ENCODE measurements at regions not wholly inside any gene's neighbourhood (a gene's known extent, or its start where the extent isn't known, plus 50 kb on each side); places are given as distances from the start of the nearest gene placed in this dataset.
"Not testable (repeated sequence)": the region's sequence is repeated elsewhere in the genome, so short reads cannot be mapped to it uniquely, and the experiment has no call there.

DNA sequence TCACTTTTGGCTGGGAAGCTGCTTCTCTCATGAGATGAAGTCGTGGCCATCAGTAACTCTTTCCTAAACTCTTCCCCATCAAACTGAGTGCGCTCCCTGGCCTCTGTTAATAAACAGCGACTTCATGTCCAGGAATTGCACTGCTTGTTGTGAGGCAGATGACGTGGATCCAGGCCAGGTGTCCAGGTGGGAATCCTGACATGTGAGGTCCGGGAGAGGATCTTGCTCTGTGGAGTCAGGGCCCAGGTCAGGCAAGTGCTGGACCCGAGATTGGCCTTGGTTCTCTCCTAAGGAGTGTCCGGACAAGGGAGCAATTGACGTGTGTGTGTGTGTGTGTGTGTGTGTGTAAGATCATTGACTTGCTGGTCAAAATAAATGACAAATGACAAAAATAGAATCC, 362.7 kb downstream of the GLRX3 start:
- peak; percentile 57 for DNase-seq (ENCODE audit: low spot score)

DNA sequence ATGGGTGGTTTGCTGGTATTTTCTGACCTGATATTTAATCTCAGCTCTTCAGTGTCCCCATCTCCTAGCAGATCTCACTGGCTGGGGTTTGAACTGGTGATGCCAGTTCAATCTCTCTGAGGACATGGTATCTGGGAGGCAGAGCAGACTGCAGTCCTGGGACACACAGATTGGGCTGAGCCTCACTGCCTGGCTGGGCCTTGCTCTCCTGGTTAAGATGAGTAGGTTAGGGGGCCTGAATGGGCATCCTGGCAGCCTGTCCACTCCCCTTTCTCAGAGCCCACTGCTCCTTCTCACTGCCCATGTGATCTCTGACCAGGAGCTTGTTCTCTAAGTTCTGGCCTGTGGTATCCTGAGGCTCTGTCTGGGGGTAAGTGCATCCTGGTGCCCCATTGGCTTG, 363.4 kb downstream of the GLRX3 start:
- DNase-seq (ENCODE audit: low spot score): no peak

DNA sequence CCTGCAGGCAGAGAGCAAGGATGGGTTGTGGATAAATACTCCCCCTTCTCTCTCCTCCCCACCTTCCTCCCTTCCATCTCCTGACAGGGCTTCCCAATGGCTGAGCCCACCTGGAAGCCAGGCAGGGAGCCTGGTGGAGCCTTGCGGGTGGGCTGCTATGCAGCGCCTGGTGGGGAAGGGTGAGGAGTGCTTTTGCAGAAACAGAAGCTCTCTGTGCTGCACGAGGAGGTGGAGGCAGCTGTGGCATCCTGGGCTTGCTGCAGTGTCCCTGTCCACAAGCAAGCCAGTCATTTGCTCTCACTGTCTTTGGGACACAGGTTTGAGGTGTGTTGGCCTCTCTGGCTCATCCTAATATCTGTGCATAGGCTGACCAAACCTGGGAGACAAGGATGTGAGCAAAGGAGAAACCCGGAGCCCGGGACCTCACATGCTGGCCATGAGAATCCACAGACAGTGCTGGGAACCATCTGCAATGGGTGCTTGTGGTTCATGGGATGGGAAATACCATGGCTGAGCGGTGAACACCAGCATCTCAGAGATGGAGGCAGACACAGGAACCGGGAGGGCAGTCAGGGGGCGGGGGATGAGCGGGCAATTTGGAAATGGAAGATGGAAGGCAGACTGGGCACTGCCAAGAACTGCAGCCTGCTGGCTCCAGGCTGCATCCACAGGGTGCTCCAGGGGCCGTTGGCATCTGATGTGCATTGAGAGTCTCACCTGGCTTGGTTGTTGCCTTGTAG, 364.2 kb downstream of the GLRX3 start:
- peak; percentile 62 for DNase-seq (ENCODE audit: low spot score)

DNA sequence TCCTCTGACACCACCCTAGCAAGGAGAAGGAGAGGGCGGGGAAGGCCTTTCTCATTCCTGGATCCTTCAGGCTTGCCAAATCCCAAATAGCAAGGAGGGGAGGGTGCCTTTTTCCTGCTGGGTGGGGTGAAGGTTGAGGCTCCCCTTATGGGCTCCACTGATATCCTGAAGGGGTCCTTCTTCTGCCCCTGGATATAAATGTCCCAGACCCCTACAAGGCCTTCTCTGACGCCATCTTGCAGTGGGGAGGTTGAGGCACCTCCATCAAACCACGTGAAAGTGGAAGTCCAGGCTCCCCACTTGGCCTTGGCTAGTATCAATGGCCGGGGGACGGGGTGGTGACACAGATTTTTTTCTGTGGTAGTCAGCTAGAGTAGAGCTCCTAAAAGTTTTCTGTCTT, 371.3 kb downstream of the GLRX3 start:
- DNase-seq (ENCODE audit: low spot score): peak; percentile 53

DNA sequence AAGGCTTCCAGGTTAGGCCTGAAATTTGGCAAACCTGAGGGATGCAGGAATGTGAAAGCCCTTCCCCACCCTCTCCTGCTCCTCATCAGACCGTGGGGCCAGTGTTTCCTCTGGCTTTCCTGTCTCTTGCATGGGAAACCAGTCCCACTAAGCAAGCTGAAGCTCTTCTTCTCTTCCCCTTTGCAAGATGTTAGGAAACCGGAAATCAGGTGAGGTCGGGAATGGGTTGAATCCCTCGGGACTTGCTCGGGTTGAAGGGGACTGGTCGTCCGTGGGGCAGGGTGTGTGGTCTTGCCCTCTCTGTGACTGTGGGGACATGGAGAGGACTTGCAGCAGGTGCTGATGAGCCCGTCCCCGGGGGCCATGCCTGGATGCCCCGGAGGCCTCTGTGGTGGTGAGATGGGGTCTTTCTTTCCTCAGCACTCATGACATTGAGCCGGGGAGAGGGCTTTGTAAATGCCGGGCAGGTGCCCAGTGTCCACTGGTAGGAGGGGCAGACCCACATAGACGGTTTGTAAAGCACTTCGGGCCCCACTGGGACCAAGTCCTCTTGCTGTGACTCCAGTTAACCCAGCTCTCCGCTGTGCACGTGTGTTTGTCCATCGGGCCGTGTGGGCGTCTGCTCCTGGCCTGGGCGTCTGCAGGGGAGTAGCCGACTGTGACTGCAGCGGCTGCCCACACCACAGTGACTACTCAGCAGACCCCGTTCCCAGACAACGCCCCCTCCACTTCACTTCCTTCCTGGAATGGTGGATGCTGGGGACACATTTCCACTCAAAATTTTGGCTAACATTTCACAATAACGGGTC, 373.9 kb downstream of the GLRX3 start:
- DNase-seq (ENCODE audit: low spot score): no peak

DNA sequence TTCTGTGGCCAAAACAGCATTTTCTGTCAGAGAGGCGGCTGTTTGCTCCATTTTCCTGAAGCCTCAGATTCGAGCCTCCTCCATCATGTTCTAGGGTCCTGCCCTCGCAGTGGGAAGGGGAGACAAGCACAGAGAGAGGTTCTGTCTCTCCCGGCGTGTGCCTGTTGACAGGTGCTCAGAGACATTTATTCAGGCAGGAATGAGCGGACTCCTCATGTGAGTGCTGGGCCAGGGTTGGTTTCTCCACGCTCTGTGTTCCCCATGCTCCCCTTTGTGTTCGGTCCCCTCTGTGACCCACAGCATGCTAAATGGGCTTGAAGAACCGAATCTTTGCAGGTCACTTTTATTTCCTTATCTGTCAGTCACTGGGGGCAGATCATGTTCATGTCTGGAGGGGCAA, 374.6 kb downstream of the GLRX3 start:
- no peak for DNase-seq (ENCODE audit: low spot score)

DNA sequence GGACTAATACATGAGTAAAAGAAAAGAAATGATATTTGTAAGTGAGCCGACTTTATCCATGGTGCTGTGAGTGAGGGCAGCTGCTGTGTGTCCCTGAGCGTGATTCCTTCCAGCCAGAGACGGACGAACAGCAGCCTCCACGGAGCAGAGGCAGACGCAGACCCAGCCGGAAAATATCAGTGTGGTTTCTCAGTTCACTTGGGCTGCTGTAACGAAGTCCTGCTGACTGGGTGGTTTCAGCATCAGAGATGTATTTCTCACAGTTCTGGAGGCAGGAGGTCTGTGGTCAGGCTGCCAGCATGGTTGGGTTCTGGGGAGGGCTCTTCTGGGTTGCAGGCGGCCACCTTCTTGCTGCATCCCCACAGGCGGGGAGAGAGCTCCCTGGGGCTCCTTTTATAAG, 375.6 kb downstream of the GLRX3 start:
- DNase-seq (ENCODE audit: low spot score): no peak

DNA sequence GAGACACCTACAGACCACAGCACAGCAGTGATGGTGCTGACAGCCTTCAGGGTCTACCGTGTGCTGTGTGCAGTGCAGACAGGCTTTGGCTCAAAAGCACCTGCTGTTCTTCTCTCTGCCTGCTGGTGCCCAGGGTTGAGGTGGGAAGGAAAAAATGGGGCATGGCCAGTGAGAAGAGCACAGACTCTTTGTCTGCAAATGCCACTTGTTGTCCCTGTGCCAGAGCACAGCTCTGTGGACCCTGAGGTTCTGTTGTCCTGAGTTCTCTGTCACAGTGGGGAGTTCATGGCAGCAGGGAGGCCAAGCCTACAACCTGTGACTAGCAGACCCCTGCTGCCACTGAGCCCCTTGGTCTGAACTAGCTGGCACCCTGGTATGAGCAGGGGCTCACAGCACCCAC, 376.7 kb downstream of the GLRX3 start:
- no peak for DNase-seq (ENCODE audit: low spot score)

DNA sequence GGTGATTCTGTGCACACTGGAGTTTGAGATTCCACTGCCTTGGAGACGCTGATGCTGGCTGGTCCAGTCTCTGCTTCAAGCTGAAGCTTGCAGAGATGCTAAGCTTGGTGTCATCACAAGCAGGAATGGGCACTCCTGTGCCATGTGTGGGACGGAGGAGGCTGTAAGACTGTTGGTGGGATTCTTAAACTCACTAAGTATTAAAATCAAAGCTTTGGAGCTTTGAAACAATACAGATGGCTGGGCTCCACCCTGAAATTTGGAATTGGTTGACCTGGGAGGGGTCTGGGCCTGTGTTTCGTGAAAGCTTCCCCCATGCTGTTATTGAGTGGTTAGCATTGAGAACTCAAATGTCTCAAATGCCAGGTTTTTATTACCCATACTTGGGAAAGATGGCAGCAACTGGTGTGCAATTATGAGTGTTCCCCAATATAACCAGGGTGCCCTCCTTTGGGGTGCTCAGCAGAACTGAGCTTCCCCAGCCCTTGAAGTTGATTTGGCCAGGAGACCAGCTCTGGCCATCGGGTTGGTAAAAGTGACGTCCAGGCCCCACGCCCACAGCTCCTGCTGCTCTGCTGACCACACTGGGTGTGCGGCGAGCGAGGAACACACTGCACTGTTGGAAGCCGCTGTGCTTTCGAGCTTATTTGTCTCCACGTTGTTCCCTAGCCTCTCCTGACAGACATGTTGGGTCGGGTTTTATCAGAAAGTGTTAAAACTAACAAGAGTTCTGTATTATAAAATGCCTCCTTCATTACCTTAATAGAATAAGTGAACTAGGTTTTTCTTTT, 377.7 kb downstream of the GLRX3 start:
- no peak for DNase-seq (ENCODE audit: low spot score)

DNA sequence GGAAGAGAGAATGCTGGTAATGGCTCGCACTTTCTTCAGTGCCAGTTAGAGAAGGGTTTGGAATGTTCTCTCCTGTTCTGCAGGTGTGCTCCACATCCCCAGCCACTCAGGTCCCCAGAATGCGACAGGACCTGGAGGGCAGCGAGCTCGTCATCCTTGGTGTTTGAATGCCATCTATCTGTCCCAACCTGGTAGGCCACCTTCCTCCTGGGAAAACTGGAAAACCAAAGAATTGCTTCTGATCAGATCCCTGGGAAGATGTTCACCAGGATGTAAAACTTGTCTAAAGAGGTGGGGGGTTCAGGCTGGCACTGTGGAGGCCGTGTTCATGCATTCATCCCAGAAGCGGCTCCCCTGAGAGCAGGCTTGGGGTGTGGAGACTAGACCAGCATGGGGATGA, 379.5 kb downstream of the GLRX3 start:
- no peak for DNase-seq (ENCODE audit: low spot score)

DNA sequence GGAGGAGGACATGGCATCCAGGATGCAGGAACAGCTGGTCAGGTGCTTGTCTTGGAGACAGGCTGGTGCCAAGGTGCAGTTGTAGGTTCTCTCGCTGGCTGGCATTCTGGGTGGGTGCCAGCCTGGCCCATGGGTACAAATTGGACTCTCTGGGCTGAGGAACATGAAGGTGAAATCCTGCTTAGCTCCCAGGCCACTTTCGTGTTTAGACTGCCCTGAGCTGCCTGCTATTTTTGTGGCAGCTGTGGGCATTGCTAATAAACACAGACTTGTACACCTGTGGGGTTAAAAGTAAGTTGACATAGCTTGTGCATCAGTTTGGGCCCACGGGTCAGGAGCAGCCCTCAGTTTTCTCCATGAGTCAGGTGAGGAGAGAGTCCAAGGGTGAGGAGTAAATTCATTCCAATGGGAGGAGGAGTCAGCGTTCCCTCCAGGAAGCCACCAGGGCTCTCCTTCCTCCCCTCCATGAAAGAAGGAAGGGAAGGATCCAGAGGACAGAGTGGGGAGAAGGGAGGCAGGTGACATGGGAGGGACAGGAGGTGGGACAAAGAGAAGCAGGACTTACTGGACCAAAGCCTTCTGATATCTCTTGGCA, 380.0 kb downstream of the GLRX3 start:
- no peak for DNase-seq (ENCODE audit: low spot score)

DNA sequence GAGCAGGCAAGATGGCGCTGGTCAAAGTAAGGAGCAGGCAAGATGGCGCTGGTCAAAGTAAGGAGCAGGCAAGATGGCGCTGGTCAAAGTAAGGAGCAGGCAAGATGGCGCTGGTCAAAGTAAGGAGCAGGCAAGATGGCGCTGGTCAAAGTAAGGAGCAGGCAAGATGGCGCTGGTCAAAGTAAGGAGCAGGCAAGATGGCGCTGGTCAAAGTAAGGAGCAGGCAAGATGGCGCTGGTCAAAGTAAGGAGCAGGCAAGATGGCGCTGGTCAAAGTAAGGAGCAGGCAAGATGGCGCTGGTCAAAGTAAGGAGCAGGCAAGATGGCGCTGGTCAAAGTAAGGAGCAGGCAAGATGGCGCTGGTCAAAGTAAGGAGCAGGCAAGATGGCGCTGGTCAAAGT, 382.7 kb downstream of the GLRX3 start:
- not testable (repeated sequence) for DNase-seq (ENCODE audit: low spot score)

DNA sequence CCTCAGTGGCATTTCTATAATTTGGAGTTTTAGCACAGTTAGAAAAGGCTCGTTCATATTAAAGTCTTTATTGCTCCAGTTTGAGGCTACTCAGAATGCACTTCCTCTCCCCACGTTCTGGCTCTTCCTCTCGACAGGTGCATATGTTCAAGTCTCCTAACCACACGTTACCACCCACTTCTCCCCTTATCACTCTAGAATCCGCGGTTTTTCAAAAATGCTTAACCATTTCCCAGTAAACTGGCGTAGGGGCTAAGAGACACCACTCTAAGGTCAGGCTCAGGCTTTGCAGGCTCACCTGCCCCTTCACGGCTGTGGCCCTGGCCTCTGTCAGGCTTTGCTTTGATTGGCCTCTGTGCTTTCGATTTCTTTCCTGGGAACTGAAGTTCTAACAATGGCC, 383.6 kb downstream of the GLRX3 start:
- DNase-seq (ENCODE audit: low spot score): no peak

DNA sequence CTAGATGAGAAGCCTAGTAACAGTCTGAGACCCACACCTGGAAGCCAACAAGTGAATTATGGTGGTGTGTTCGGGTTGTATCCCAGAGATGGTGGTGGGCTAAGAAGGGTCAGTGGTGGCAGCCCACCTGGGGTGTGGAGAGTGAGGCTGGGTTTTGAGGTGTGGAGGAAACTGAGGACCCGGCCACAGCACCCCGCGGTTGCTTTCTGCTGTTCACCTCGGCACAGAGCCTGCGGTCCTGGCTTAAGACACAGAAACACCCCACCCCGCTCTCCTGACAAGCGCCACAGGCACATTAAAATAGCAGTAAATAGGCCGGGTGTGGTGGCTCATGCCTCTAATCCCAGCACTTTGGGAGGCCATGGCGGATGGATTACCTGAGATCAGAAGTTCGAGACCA, 395.1 kb downstream of the GLRX3 start:
- no peak for DNase-seq (ENCODE audit: low spot score)

DNA sequence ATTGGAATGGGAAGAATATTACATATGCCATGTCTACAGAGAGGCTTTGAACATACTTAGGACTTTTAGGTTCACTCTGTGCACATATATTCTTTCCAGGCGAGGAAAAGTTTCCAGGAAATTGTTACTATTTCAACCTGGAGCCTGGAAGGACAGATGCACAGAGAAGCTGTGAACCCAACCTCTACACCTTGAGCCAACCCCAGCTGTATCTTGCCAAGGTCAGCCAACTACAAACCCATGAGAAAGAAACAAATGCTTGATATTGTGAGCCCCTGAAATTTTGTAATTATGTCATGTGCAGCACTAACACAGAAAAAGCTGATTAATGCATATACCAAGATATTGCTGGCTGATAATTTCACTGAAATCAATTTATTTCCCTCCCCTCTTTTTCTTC, 404.9 kb downstream of the GLRX3 start:
- DNase-seq (ENCODE audit: low spot score): no peak

DNA sequence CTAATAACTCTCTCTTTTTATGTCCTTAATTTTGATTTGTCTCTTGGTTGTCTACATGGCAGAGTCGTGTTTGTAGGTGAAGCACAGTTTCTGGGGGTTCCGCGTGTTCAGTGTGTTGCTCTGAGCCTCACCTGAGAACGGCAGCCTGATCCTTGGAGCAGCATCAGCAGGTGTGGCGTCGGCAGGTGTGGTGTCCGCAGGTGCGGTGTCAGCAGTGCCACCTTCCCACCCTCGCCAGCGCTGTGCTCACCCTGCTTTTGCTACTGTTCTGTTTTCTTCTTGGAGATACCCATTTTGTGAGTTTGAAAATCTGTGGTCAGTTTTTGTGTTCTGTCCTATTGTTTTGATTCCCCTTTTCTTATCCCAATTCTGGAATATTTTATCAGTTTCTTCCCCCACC, 406.6 kb downstream of the GLRX3 start:
- no peak for DNase-seq (ENCODE audit: low spot score)

DNA sequence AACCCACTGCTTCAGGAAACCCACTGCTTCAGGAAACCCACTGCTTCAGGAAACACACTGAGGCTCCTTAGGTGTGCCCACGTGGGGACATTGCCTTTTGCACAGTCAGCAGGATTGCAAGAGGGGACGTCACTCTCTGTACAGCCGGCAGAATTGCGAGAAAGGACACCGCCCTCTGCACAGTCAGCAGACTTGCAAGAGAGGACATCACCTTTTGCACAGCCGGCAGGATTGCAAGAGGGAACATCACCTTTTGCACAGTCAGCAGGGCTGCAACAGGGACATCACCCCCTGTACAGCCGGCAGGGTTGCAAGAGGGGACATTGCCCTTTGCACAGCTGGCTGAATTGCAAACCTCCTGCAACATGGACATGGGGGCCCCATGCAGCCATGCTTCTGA, 407.6 kb downstream of the GLRX3 start:
- no peak for DNase-seq (ENCODE audit: low spot score)

DNA sequence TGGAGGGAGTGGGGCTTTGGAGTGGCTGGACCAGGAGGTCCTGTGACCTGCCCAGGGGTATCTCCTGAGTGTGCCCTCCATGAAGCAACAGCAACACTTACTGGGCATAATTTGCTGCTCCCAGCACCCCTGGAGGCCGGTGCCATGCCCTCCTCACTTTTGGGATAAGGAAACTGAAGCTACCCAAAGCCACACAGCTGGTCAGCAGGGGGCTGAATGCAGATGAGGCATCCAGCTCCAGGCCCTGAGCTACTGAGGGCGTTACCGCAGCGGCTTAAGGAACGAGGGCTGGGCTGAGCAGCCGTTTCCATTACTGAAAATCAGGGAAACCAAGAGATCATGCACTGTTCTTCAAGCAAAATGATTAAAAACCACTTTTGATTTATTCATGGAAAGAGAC, 408.9 kb downstream of the GLRX3 start:
- no peak for DNase-seq (ENCODE audit: low spot score)

DNA sequence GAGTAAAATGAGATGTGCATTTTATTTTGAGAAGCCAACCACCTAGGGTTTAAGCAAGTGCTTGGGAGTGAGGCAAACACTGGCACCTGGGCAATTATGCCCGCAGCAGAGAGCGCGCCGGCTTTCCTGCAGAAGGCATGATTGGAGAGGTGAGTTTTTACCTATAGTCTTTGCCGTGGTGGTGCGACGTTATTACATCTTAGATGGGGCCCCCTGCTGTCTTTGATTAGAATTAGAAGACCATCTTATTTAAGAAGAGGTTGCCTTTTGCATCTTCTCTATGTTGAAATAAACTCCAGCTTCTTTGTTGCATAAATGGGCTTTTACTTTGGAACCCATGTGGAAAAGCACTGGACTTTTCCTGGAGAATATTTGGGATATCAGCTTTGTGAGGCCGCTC, 409.5 kb downstream of the GLRX3 start:
- DNase-seq (ENCODE audit: low spot score): no peak

DNA sequence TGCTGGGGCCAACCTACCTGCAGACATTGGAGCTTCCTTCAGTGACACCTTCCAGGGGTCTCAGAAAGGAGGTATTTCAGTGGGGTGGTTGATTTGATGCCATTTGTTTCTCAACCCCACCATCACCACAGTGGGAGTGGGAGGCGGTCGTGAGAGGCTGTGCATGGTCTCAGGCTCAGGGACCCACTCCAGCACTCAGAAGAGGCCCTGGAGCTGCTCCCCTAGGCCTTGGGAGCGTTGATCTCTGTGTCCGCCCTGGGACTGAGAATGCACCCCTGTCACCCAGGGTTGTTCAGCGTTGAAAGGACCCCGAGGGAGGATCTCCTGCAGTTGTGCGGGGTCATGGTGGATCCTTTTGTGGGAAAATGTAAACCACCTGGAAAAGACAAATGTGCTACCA, 410.6 kb downstream of the GLRX3 start:
- DNase-seq (ENCODE audit: low spot score): no peak

DNA sequence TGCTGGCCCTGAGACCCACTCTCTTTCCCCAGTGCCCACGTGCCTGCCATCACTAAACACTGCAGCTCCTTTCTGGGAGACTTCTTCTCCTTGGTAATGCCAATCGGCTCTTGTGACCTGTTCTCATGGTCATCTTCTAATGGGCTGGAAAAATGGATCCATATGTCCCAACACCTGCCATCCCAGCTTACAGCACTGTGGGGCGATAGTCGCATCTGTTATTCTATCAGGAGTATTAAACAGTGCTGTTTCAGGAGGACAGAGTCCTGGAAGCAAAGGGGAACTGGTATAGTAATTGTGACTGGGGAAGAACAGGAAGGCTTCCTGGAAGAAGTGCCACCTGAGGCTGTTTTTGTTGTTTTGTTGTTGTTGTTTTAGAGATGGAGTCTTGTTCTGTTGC, 411.2 kb downstream of the GLRX3 start:
- DNase-seq (ENCODE audit: low spot score): no peak

All from mesenteric fat pad (tissue), 1 donor.